ENCODE measurements at regions not wholly inside any gene's neighbourhood (a gene's known extent, or its start where the extent isn't known, plus 50 kb on each side); places are given as distances from the start of the nearest gene placed in this dataset.
A peak's percentile ranks its signal among the peaks of the same experiment; 100 is the strongest.
"Not testable (repeated sequence)": the region's sequence is repeated elsewhere in the genome, so short reads cannot be mapped to it uniquely, and the experiment has no call there.

GRCh38 chr12:89058402-89058801 is 293.9 kb downstream of the DUSP6 start:
- no peak for DNase-seq (ENCODE audit: low spot score)
- no TSS peak for BruUV-seq (replicated peaks)
- intact Hi-C loops (cut with micrococcal nuclease; ENCODE audit: unreplicated experiment) = no loop called here
- POLR2A ChIA-PET = no interaction called here
- H3K27ac ChIP-seq (ENCODE audit: low read depth, low read length, poor library complexity, severe bottlenecking) = no peak overlapping the region
- TF ChIP-seq EZH2phosphoT487 (IDR thresholded peaks at IDR 0.05; ENCODE audit: borderline replicate concordance, low read depth, low read length) (no peak), CTCF (conservative IDR thresholded peaks at IDR 0.05; ENCODE audit: low read length) (no peak)
- H3K4me1 ChIP-seq (ENCODE audit: insufficient read depth, low read length, poor library complexity, severe bottlenecking) = no peaks in the 10 kb centered on the region
- no peaks in the 10 kb centered on the region for H3K36me3 ChIP-seq (ENCODE audit: insufficient read depth, low read length)
- H3K4me2 ChIP-seq (ENCODE audit: low read length) = no peak overlapping the region
- no peaks in the 10 kb centered on the region for H4K20me1 ChIP-seq (ENCODE audit: insufficient read depth, low read length)
- CTCF ChIA-PET (ENCODE audit: unreplicated experiment) = no interaction called here
- no peaks in the 10 kb centered on the region for H3K79me2 ChIP-seq (ENCODE audit: insufficient read depth, low read depth, low read length)
- no peak overlapping the region for H3K4me3 ChIP-seq (ENCODE audit: low read depth, low read length, poor library complexity, severe bottlenecking)
- no peak overlapping the region for H2AFZ ChIP-seq (ENCODE audit: low read length)
- no peaks in the 10 kb centered on the region for H3K9me2 ChIP-seq (ENCODE audit: insufficient read depth, low read length)
- no peaks in the 10 kb centered on the region for H3K9me3 ChIP-seq (ENCODE audit: low read length)

GRCh38 chr12:89053817-89054216 is 298.5 kb downstream of the DUSP6 start:
- BruUV-seq (replicated peaks); H3K4me1 ChIP-seq (ENCODE audit: insufficient read depth, low read length, poor library complexity, severe bottlenecking); H2AFZ ChIP-seq (ENCODE audit: low read length); H3K4me2 ChIP-seq (ENCODE audit: low read length); H3K36me3 ChIP-seq (ENCODE audit: insufficient read depth, low read length); H3K9me3 ChIP-seq (ENCODE audit: low read length); CTCF ChIA-PET (ENCODE audit: unreplicated experiment); H3K27ac ChIP-seq (ENCODE audit: low read depth, low read length, poor library complexity, severe bottlenecking); H4K20me1 ChIP-seq (ENCODE audit: insufficient read depth, low read length); DNase-seq (ENCODE audit: low spot score); H3K9me2 ChIP-seq (ENCODE audit: insufficient read depth, low read length); H3K4me3 ChIP-seq (ENCODE audit: low read depth, low read length, poor library complexity, severe bottlenecking); POLR2A ChIA-PET; intact Hi-C loops (cut with micrococcal nuclease; ENCODE audit: unreplicated experiment); H3K79me2 ChIP-seq (ENCODE audit: insufficient read depth, low read depth, low read length): not testable (repeated sequence)

GRCh38 chr12:89051065-89051677 is 301.1 kb downstream of the DUSP6 start:
- H3K4me2 ChIP-seq (ENCODE audit: low read length) = no peak overlapping the region
- no peak overlapping the region for H3K4me3 ChIP-seq (ENCODE audit: low read depth, low read length, poor library complexity, severe bottlenecking)
- H2AFZ ChIP-seq (ENCODE audit: low read length) = no peak overlapping the region
- H3K27ac ChIP-seq (ENCODE audit: low read depth, low read length, poor library complexity, severe bottlenecking) = no peak overlapping the region
- H3K4me1 ChIP-seq (ENCODE audit: insufficient read depth, low read length, poor library complexity, severe bottlenecking) = no peaks in the 10 kb centered on the region
- TF ChIP-seq CTCF (conservative IDR thresholded peaks at IDR 0.05; ENCODE audit: low read length) (peak; percentile 86), EZH2phosphoT487 (IDR thresholded peaks at IDR 0.05; ENCODE audit: borderline replicate concordance, low read depth, low read length) (no peak)
- H4K20me1 ChIP-seq (ENCODE audit: insufficient read depth, low read length) = no peaks in the 10 kb centered on the region
- no peaks in the 10 kb centered on the region for H3K36me3 ChIP-seq (ENCODE audit: insufficient read depth, low read length)
- no peaks in the 10 kb centered on the region for H3K9me2 ChIP-seq (ENCODE audit: insufficient read depth, low read length)
- ChIA-PET POLR2A (interaction anchor here (0.7 to 1.2 kb wide), 2 partner anchors 13 to 84 kb away, joined by 3 to 6 read pairs; no protein-coding TSS in a partner anchor), CTCF (ENCODE audit: unreplicated experiment) (interaction anchor here (0.5 kb wide), 1 partner anchor 129 kb away, joined by 3 read pairs; no protein-coding TSS in a partner anchor)
- H3K79me2 ChIP-seq (ENCODE audit: insufficient read depth, low read depth, low read length) = no peaks in the 10 kb centered on the region
- DNase-seq (ENCODE audit: low spot score) = peak; percentile 47
- BruUV-seq (replicated peaks) = no TSS peak
- H3K9me3 ChIP-seq (ENCODE audit: low read length) = no peaks in the 10 kb centered on the region
- intact Hi-C loops (cut with micrococcal nuclease; ENCODE audit: unreplicated experiment) = loop anchor here (1.0 to 2.0 kb wide), 2 partner anchors 410 to 474 kb away; partner anchors contain the start of gene GALNT4
